ENCODE measurements at regions not wholly inside any gene's neighbourhood (a gene's known extent, or its start where the extent isn't known, plus 50 kb on each side); places are given as distances from the start of the nearest gene placed in this dataset.

GRCh38 chr11:33588056-33588455 lies 112.6 kb downstream of the C11orf91 start:
- no peak overlapping the region for H3K27ac ChIP-seq
- no peaks in the 10 kb centered on the region for H3K27me3 ChIP-seq
- intact Hi-C loops (cut with DNase I; ENCODE audit: low total_unique reads), result no loop called here
- TF ChIP-seq POLR2A (IDR thresholded peaks at IDR 0.05) (no peak), CTCF (IDR thresholded peaks at IDR 0.05) (no peak)
- H3K4me1 ChIP-seq, result no peaks in the 10 kb centered on the region
- no peak for DNase-seq
- no peak overlapping the region for H3K4me3 ChIP-seq
- no peaks in the 10 kb centered on the region for H3K9me3 ChIP-seq
- no peaks in the 10 kb centered on the region for H3K36me3 ChIP-seq

GRCh38 chr11:33585586-33586209 lies 114.9 kb downstream of the C11orf91 start:
- H3K9me3 ChIP-seq, result no peaks in the 10 kb centered on the region
- H3K4me1 ChIP-seq, result no peaks in the 10 kb centered on the region
- DNase-seq, result no peak
- no peaks in the 10 kb centered on the region for H3K27me3 ChIP-seq
- H3K36me3 ChIP-seq, result no peaks in the 10 kb centered on the region
- H3K4me3 ChIP-seq, result no peak overlapping the region
- no peak overlapping the region for H3K27ac ChIP-seq
- intact Hi-C loops (cut with DNase I; ENCODE audit: low total_unique reads), result no loop called here
- no peak for TF ChIP-seq CTCF (IDR thresholded peaks at IDR 0.05)
- no peak for TF ChIP-seq POLR2A (IDR thresholded peaks at IDR 0.05)

GRCh38 chr11:33582636-33583325 lies 117.8 kb downstream of the C11orf91 start:
- Histone ChIP-seq H3K4me1 (no peaks in the 10 kb centered on the region), H3K4me3 (no peak overlapping the region), H3K27me3 (no peaks in the 10 kb centered on the region), H3K36me3 (no peaks in the 10 kb centered on the region), H3K9me3 (no peaks in the 10 kb centered on the region), H3K27ac (no peak overlapping the region)
- TF ChIP-seq CTCF (IDR thresholded peaks at IDR 0.05), result no peak
- TF ChIP-seq POLR2A (IDR thresholded peaks at IDR 0.05), result no peak
- DNase-seq, result no peak
- intact Hi-C loops (cut with DNase I; ENCODE audit: low total_unique reads), result no loop called here

GRCh38 chr11:33579101-33579500 lies 121.5 kb downstream of the C11orf91 start:
- H3K27me3 ChIP-seq, result no peaks in the 10 kb centered on the region
- no peak overlapping the region for H3K27ac ChIP-seq
- no peaks in the 10 kb centered on the region for H3K4me1 ChIP-seq
- H3K4me3 ChIP-seq, result no peak overlapping the region
- TF ChIP-seq CTCF (IDR thresholded peaks at IDR 0.05) (no peak), POLR2A (IDR thresholded peaks at IDR 0.05) (no peak)
- DNase-seq, result no peak
- intact Hi-C loops (cut with DNase I; ENCODE audit: low total_unique reads), result no loop called here
- H3K36me3 ChIP-seq, result no peaks in the 10 kb centered on the region
- H3K9me3 ChIP-seq, result no peaks in the 10 kb centered on the region

- no peak for DNase-seq
- no peaks in the 10 kb centered on the region for H3K36me3 ChIP-seq
- no peaks in the 10 kb centered on the region for H3K27me3 ChIP-seq
- no peaks in the 10 kb centered on the region for H3K9me3 ChIP-seq
- H3K4me1 ChIP-seq, result no peaks in the 10 kb centered on the region
- no peak for TF ChIP-seq CTCF (IDR thresholded peaks at IDR 0.05)
- no peak for TF ChIP-seq POLR2A (IDR thresholded peaks at IDR 0.05)
- H3K4me3 ChIP-seq, result no peak overlapping the region
- intact Hi-C loops (cut with DNase I; ENCODE audit: low total_unique reads), result no loop called here
- no peak overlapping the region for H3K27ac ChIP-seq
These were observed 123.4 kb downstream of the C11orf91 start for GRCh38 chr11:33577204-33577603.

Data from uterus (tissue), 3 donors.